ENCODE measurements at regions not wholly inside any gene's neighbourhood (a gene's known extent, or its start where the extent isn't known, plus 50 kb on each side); places are given as distances from the start of the nearest gene placed in this dataset.

DNA sequence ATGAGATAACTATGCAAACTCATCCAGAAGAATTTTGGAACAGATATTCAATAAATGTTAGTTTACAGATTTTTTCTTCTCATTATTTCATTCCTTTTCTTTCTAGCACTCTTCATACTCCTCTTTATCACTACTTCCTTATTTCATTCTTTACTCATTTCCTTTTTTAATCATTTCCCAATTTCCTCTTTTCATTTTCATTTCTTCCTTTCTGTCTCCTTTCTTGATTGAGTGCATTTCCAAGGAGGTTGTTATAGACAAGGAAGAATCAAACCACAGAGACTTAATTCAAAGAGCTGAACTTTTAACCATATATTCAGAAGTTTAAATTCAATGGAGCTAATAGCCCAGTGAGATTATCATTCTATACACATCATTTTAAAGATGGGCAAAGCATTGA, 600.7 kb downstream of the ARAP2 start:
- CTCF ChIA-PET: no interaction called here
- no TSS peak for BruUV-seq (replicated peaks)
- POLR2A ChIA-PET: no interaction called here

DNA sequence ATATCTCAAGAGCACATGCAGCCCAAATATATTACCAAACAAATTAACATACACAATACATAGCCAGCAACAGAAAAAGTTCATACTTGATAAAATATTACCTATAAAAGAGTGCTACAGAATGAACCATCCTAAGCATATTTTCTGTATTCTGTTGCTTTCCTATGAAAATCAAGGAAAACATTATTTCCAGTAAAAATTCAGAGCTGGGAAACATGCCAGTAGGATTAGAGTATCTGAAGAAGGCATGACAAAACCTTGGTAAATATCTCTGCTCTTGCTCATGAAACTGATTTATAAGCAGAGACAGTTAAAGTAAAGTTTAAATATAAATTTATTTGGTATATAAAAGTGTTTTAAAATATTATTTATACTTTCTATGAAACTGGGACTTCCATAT, 599.7 kb downstream of the ARAP2 start:
- Histone ChIP-seq H3K9ac (ENCODE audit: low read length) (no peak overlapping the region), H4K20me1 (ENCODE audit: insufficient read depth) (no peaks in the 10 kb centered on the region), H3K36me3 (ENCODE audit: control insufficient read depth in 1 of 2, insufficient read depth in 2 of 2, low read length in 2 of 2) (no peaks in the 10 kb centered on the region), H3K79me2 (ENCODE audit: insufficient read depth, low read length) (no peaks in the 10 kb centered on the region), H3K9me3 (ENCODE audit: control insufficient read depth in 1 of 2, insufficient read depth in 1 of 2, low read depth in 1 of 2, low read length in 2 of 2) (no peaks in the 10 kb centered on the region), H3K4me3 (replicated peaks in 1 of 2; ENCODE audit: low read depth in 1 of 2, low read length in 2 of 2) (no peak overlapping the region), H3K9me2 (ENCODE audit: insufficient read depth) (no peaks in the 10 kb centered on the region), H2AFZ (ENCODE audit: low read depth, low read length, poor library complexity, severe bottlenecking) (no peak overlapping the region), H3K27me3 (ENCODE audit: insufficient read depth, low read length) (no peaks in the 10 kb centered on the region), H3K4me2 (ENCODE audit: low read length) (no peak overlapping the region), H3K27ac (ENCODE audit: low read depth, low read length) (no peak overlapping the region), H3K4me1 (ENCODE audit: control insufficient read depth in 1 of 2, insufficient read depth in 2 of 2, low read length in 2 of 2) (no peaks in the 10 kb centered on the region)
- BruUV-seq (replicated peaks): no TSS peak
- DNase-seq (ENCODE audit: low read depth, low spot score) (no peak), ATAC-seq (no peak)
- intact Hi-C loops (cut with micrococcal nuclease): no loop called here
- no peak for TF ChIP-seq SIN3A (IDR thresholded peaks at IDR 0.05; ENCODE audit: low read depth)
- POLR2A ChIA-PET: no interaction called here
- RAD21 ChIA-PET (ENCODE audit: low non-redundant PET in 1 of 2, low total read pairs in 2 of 2, uncharacterized antibody in 2 of 2, unreplicated experiment in 2 of 2): no interaction called here
- CTCF ChIA-PET: no interaction called here

More for the DNA sequence above, 600.7 kb downstream of the ARAP2 start:
- TF ChIP-seq FOSL1 (IDR thresholded peaks at IDR 0.05; ENCODE audit: low read depth): no peak
- no peak for TF ChIP-seq SRF (IDR thresholded peaks at IDR 0.05; ENCODE audit: low read depth)
- TF ChIP-seq EZH2phosphoT487 (IDR thresholded peaks at IDR 0.05; ENCODE audit: borderline replicate concordance): no peak
- TF ChIP-seq POLR2A (IDR thresholded peaks at IDR 0.05; ENCODE audit: borderline replicate concordance, extremely low read depth, insufficient read depth, insufficient read length): no peak
- TF ChIP-seq TCF7L2 (IDR thresholded peaks at IDR 0.05; ENCODE audit: borderline replicate concordance, extremely low read depth, insufficient read depth, insufficient read length): no peak
- TF ChIP-seq SP1 (IDR thresholded peaks at IDR 0.05; ENCODE audit: low read depth): no peak
- no peak for TF ChIP-seq ZFX (IDR thresholded peaks at IDR 0.05)
- TF ChIP-seq POLR2AphosphoS5 (IDR thresholded peaks at IDR 0.05; ENCODE audit: low read depth, low read length): no peak
- TF ChIP-seq YY1 (IDR thresholded peaks at IDR 0.05; ENCODE audit: extremely low read depth, insufficient replicate concordance, low read depth, low read length): no peak
- TF ChIP-seq ZNF274 (IDR thresholded peaks at IDR 0.05; ENCODE audit: low read depth, low read length): no peak
- no peak overlapping the region for H3K9ac ChIP-seq (ENCODE audit: low read length)
- DNase-seq (ENCODE audit: low read depth, low spot score) (no peak), ATAC-seq (no peak)
- intact Hi-C loops (cut with micrococcal nuclease): no loop called here
- RAD21 ChIA-PET (ENCODE audit: low non-redundant PET in 1 of 2, low total read pairs in 2 of 2, uncharacterized antibody in 2 of 2, unreplicated experiment in 2 of 2): no interaction called here
- H2AFZ ChIP-seq (ENCODE audit: low read depth, low read length, poor library complexity, severe bottlenecking): peak overlapping the region; percentile 3
- no peak overlapping the region for H3K4me2 ChIP-seq (ENCODE audit: low read length)
- no peaks in the 10 kb centered on the region for H3K9me3 ChIP-seq (ENCODE audit: control insufficient read depth in 1 of 2, insufficient read depth in 1 of 2, low read depth in 1 of 2, low read length in 2 of 2)
- no peak overlapping the region for H3K27ac ChIP-seq (ENCODE audit: low read depth, low read length)
- H4K20me1 ChIP-seq (ENCODE audit: insufficient read depth): no peaks in the 10 kb centered on the region
- no peaks in the 10 kb centered on the region for H3K9me2 ChIP-seq (ENCODE audit: insufficient read depth)
- H3K79me2 ChIP-seq (ENCODE audit: insufficient read depth, low read length): no peaks in the 10 kb centered on the region
- no peaks in the 10 kb centered on the region for H3K4me1 ChIP-seq (ENCODE audit: control insufficient read depth in 1 of 2, insufficient read depth in 2 of 2, low read length in 2 of 2)
- no peaks in the 10 kb centered on the region for H3K36me3 ChIP-seq (ENCODE audit: control insufficient read depth in 1 of 2, insufficient read depth in 2 of 2, low read length in 2 of 2)
- no peak overlapping the region for H3K4me3 ChIP-seq (replicated peaks in 1 of 2; ENCODE audit: low read depth in 1 of 2, low read length in 2 of 2)
- H3K27me3 ChIP-seq (ENCODE audit: insufficient read depth, low read length): no peaks in the 10 kb centered on the region

All from HCT116 (cell line).